GM19372 (cell line): ENCODE measurements at regions not wholly inside any gene's neighbourhood (a gene's known extent, or its start where the extent isn't known, plus 50 kb on each side); places are given as distances from the start of the nearest gene placed in this dataset.
"Not testable (repeated sequence)": the region's sequence is repeated elsewhere in the genome, so short reads cannot be mapped to it uniquely, and the experiment has no call there.

Experiments used
- ATAC-seq: cut with Tn5 transposase; IDR thresholded peaks from one replicate; pipeline ENCODE4 v1.9.1; 2021; ENCODE audit warnings: mild to moderate bottlenecking, low read depth, moderate library complexity; ENCODE audit not compliant: unreplicated experiment

DNA sequence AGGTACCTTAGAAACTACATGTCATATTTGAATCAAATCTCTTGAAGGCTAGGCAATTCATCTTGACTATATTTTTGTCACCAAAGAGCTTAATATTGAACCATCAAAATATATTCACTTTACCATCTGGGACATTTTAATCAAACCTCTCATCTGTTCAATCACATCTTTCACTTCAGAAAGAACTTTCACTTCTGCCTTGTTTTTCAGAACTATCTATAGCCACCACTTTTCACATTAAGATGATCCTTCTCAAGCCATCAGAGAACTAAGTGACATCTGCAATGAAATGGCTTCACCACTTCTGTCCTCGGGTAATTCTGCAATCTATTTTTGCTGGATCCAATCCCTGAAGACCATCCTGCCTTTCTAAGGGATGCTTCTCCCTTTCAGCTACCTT lies 57.8 kb downstream of the OR2B2 start:
- no peak for ATAC-seq

DNA sequence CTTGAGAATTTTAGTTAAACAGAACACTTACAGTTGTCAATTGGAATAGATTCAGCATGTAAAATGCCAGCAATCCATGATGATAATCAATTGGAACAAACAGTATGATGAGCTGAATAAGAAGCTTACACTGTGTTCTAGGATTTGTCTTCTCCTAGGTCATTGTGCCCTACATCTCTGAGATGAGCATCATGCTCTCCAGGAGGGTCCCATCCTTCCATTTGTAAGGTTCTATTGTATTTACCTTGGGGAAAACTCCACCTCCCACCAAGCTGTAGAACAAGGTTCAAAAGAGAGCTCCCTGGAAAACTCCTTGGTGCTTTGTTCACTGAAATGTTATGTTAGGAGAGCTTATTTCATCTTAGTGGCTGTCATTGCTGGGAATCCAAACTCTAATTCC lies 60.8 kb downstream of the OR2B2 start:
- ATAC-seq = no peak

DNA sequence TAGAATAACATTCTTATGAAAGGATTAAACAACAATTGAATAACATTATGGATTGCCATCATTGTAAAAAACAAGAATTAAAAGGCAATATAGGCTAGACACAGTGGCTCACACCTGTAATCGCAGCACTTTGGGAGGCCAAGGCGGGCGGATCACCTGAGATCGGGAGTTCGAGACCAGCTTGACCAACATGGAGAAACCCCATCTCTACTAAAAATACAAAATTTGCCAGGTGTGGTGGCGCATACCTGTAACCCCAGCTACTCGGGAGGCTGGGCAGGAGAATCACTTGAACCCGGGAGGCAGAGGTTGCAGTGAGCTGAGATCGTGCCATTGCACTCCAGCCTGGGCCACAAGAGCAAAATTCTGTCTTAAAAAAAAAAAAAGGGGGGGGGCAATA lies 63.2 kb downstream of the OR2B2 start:
- ATAC-seq = not testable (repeated sequence)

DNA sequence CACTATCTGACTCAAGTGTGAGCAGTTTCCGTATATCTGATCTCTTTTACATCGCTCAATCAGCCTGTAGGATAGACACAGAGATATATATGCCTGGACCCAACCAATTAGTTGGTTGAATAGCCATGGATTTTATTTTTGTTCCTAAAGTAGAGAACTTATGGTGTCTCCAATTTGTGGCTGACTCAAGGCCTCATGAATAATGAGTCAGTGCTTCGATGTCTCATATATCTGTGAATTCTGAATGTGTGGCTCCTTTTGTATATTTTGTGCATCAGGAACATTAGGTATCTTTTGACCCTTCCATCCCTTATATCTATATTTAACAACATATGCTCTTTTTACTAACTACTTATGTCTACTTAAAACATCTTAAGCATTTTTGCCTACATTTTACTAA lies 64.5 kb downstream of the OR2B2 start:
- no peak for ATAC-seq

DNA sequence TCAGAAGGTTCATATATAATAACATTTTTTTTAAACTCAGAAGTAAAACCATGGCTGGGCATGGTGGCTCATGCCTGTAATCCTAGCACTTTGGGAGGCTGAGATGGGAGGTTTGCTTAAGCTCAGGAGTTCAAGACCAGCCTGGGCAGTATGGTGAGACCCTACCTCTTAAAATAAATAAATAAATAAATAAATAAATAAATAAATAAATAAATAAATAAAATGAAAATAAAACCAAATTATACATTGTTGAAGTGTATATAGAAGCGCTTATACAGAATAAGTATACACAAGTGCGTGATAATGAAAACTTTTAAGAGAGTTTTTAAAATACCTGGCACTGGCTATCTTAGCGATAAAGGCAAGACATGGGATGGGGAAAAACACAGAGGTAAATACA lies 71.6 kb downstream of the OR2B2 start:
- no peak for ATAC-seq

DNA sequence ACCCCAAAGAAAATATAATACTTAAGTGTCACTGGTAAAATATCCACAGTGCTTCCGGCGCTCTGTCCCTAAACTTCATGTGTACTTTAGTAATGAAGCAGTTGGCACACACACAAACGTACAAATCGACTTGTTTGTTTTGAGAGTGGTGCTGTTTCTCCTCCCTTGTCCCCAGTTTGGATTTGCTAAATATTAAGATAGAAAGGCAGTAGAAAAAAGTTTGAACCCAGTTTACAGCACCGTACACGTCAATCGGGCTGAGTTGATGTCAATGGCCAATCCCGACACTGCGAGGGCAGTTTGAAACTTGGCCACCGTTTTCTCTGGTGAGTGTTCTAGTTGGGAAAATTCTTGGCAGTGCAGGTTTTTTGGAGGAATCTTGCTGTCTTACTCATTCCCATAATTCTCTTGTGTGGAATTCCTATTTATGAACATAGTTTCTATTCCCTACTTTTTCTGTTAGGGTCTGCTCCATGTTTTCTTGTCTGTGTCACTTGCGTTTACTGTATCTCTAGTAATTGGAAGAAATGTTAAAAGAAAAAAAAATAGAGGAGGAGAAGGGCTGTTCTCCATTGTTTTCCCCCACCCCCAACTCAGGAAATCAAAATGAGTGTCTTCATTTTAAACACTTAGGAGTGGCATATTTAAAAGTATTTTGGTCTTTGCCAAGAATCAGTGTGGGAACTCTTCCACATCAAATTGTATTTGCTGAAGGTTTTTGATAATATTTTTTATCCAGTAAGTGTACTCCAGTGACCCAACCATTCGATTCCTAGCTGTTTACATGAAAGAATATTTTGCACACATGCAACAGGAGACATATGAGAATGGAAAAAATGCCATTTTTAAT lies 72.3 kb downstream of the OR2B2 start:
- no peak for ATAC-seq

DNA sequence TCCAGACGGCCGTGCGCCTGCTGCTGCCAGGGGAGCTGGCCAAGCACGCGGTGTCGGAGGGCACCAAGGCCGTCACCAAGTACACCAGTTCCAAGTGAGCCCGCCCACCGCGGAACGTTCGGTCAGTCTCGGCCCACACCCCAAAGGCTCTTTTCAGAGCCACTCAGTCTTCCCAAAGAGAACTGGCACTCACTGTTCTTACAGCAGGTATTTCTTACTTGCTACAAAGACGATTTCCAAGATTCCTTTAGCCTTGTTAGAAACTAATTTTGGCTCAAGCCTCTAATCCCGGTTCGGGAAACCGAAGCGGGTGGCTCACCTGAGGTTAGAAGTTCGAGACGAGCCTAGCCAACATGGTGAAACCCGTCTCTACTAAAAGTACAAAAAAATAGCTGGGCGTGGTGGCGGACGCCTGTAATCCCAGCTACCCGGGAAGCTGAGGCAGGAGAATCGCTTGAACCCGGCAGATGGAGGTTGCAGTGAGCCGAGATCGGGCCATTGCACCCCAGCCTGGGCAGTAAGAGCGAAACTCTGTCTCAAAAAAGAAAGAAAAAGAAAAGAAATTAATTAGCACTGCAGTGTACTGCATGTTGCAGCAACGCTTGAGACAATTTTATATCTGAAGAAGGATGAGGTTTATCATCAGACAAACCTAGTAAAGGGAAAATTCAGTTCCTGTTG lies 73.1 kb downstream of the OR2B2 start:
- ATAC-seq = no peak

DNA sequence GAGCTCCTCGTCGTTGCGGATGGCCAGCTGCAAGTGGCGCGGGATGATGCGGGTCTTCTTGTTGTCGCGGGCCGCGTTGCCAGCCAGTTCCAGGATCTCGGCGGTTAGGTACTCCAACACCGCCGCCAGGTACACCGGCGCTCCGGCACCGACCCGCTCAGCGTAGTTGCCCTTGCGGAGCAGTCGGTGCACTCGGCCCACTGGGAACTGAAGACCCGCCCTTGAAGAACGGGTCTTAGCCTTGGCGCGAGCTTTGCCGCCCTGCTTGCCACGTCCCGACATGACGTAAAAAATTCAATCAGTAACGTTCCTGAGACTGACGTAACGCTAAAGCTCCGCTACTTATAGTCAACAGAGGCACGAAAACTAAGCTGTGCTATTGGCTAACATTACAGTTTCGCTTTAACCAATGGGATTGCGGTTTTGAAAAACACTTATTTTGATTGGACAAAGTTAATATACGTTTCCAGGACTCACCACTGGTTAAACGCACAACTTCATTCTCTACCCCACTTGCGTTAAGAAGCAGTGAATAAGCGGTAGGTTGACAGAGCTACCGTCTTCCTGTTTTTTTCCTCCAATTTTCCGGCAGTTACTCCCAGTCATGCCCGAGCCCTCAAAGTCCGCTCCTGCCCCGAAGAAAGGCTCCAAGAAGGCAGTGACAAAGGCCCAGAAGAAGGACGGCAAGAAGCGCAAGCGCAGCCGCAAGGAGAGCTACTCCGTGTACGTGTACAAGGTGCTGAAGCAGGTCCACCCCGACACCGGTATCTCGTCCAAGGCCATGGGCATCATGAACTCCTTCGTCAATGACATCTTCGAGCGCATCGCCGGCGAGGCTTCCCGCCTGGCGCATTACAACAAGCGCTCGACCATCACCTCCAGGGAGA lies 73.9 kb downstream of the OR2B2 start:
- ATAC-seq = peak; percentile 72

DNA sequence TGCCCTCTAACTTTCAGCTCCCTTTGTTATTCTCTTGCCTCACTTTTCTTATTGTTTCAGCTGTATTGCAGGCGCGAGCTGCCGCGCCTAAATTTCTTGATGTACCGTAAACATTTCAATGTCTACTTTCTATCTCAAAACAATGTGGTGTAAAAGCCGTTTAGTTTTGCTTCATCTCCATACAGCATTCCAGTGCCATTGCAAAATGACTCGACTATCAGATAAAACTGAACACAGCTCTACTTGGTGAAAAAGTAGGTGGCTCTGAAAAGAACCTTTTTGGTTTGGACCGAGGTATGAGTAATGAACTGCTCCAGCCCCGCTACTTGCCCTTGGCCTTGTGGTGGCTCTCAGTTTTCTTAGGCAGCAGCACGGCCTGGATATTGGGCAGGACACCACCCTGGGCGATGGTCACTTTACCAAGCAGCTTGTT lies 74.6 kb downstream of the OR2B2 start:
- ATAC-seq = no peak

DNA sequence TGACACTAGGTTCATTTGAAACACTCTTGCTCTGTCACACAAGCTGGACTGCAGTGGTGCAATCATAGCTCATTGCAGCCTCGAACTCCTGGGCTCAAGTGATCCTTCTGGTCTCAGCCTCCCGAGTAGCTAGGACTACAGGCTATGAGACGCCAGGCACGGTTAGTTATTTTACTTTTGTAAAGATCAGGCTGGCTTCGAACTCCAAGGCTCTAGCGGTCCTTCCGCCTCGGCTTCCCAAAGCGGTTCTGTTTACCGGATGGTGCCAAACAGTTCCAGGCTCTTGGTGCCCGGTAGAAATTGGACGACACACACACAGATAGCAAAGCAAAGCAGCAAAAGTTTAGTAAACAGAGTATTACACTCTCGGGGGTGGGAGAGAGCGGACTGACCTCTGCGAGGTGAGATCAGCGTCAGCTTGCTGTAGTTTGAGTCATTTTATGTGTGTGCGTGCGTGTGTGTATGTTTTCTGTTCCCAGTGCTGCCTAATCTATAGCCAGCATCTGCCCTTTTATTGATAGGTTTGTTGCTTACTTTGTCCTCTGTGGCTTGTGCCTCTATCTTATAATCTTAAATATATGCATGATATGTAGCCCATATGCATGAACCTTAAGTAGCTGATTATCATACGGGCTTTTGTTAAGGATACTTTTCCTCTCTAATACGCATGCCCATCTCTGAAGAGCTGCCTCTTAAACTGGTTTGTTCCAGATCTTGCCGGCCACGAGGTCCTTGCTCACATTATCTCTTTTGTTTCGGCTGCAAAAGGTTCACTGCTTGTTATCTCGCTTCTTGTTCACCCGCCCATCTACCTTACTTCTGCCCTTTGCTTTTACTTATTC lies 75.2 kb downstream of the OR2B2 start:
- ATAC-seq = no peak

DNA sequence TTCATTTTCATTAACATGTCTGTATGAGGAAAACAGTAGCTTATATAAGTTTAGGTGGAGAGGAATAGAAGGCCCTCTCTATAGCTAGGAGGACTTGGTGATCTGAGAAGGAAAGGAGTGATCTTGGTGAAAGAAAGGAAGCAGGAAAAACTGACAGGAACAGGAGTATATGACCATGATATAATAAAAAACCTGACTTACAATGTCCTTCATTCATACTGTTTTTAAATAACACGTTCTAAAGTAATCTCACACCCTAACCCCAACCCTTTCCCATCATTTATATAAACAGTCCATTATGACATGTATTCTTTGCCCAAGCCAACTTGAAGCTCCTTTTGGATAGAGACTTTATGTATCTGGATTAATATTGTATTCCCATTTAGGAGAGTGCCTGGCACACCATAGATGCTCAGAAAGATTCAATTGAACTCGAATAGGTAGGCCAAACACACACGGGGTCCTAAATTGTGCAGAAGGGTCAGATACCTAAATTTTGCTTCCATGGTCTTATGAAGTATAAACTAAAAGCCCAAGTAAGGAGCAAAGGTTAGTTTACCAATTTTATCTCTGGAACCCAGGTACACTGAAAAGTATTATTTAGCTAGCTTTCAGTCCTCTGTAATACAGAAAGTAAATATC lies 75.9 kb downstream of the OR2B2 start:
- ATAC-seq = no peak

DNA sequence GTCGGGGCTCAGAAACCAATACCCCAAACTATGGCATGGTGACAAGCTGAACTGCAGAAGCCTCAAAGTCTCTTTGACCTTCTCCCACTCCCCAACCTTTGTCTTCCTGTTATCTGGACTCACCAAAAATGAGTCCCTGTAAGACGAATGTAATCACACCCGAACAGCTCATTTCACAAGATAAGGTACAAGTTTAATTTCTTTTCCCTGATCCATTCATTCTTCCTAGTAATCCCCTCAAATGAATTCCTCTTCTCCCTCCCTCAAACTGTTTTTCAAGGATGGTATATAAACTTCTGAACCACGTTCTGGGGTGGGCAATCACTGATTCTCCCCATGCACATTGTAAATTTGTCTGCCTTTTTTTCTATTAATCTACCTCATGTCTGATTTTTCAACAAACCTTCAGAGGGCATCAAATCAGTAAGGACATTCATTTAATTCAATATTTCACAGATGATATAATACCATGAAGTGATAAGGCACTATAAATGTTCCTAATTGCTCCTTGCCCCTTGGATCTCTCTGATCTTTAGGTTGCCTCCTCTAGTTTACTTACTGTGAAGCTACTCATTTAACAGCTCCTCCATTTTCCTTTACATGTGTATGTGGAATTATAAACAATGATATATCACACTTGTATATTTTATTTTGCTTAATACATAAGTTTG lies 77.2 kb downstream of the OR2B2 start:
- no peak for ATAC-seq

DNA sequence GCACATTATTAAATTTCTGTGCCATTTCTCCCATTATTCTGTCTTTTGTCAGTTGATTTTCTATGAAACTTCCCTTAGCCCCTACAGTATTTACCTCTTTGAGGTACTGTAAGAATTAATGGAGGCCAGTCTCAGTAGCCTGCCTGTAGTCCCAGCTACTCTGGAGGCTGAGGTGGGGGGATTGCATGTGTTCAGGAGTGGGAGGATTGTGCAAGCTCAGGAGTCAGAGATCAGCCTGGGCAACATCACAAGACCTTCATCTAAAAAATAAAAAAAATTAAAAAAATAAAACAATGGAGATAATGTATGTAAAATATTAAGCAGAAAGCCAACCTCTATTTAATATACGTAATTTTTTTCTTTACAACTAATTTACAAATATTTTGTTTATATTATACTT lies 77.8 kb downstream of the OR2B2 start:
- ATAC-seq = no peak

DNA sequence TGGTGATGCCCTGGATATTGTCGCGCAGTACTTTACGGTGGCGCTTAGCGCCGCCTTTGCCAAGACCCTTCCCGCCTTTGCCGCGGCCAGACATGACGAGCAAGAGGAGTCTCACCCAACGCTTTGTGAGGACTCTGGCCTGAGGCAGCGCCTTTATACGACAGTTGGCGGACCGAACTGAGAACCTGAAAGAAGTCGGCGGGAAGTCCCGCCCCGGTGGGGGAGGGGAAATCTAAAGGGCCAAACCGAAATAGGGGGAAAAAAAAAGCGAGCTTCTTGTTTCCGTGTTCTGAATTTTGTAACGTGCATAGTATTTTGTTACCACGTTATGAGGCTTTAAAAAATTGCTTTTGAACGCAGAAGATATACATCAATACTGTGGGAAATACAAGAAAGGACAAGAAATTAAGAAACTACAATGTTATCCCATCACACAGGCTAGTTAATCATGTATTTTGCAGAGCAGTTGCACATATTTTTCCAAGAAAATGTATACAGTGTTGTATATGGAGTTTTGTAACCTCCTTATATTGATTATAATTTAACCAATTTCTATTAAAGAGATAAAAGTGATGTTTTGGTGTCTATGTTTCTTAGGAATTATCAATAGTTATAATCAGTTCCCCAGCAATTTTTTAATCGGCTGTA lies 80.6 kb downstream of the OR2B2 start:
- ATAC-seq = peak; percentile 82

DNA sequence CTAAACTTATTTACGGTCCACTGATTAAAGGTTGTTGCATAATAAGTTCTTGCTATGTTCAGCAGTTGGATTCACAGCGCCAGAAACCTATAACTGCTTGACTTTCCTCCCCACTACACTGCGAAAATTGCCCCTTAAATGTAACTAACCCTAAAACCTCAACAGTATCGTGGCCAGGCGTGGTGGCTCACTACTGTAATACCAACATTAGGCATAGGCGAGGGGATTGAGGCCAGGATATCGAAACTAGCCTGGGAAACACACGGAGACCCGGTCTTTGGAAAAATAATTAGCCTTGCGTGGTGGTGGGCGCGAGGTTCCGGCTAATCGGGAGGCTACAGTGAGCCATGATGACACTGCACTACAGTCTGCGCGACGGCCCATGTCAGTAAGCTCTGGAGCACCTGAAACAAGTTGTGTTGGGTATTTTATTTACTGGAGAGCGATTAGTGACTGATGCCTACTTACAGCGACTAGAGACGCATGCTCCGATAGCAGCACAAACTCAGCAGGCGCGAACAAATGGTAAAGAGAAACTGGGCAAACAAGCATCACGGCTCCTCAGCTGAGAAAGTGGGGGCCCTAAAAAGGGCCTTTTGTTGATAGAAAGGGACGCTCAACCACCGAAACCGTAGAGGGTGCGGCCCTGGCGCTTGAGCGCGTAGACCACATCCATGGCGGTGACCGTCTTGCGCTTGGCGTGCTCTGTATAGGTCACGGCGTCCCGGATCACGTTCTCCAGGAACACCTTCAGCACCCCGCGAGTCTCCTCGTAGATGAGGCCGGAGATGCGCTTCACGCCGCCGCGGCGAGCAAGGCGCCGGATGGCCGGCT lies 81.4 kb downstream of the OR2B2 start:
- peak; percentile 57 for ATAC-seq

DNA sequence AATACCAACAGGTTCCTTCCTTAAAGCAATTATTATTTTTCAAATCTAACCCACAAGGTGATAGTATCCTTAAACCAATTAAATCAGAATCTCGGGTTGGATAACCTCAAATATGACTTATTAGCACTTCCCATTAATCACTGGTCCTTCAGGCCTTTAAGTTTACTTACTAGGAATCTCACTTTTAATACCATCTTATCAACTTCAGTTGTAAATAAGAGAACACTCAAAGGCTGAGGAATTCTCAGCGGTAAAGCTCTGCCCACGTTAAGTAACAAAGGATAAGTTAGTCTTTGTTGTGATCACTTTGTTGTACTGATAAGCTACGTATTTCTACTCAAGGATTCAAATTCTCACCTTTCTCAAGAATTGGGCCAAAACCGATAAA lies 82.0 kb downstream of the OR2B2 start:
- ATAC-seq = no peak

DNA sequence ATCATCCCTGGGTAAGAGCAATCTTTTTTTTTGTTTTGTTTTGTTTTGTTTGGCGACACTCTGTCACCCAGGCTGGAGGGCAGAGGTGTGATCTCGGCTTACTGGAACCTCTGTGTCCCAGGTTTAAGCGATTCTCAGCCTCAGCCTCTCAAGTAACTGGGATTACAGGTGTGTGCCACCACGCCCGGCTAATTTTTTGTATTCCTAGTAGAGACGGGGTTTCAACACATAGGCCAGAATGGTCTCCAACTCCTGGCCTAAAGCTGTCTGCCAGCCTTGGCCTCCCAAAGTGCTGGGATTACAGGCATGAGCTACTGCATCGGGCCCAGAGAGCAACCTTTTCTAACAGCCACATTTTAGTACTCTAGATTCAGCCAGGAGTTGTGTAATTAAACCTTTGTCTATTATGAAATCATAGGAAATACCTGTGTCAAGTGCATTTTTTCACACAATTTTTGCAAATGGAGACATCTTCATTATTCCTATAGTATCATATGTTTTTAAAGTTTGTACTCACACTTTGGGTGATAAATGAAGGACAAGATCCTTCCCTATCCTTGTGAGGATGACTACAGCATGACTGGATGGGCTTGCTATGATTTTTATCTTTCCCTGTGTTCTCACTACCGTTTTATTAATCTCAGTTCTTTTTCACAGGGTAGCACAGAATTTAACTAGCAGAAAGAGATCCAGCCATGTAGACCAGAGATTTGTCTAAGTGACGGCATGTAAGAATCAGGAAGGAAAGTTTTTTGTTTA lies 82.6 kb downstream of the OR2B2 start:
- ATAC-seq = no peak
